Thoracic aorta (tissue), 2 donors: ENCODE measurements at regions not wholly inside any gene's neighbourhood (a gene's known extent, or its start where the extent isn't known, plus 50 kb on each side); places are given as distances from the start of the nearest gene placed in this dataset.

Source experiments
- ATAC-seq: fragments of 150-250 bp; one replicate; pipeline ENCODE4 v1.8.0; 2017; ENCODE audit warnings: low read depth; ENCODE audit not compliant: insufficient number of reproducible peaks, low FRiP score
- DNase-seq: peaks from one replicate; pipeline ENCODE4 v3.0.0-alpha.2; 2020; ENCODE audit warnings: low spot score
- H3K27ac ChIP-seq, 2 donors: fragments of 200-600 bp; sonication (generic); 1 replicate in 1 of 2; 2 replicates in 1 of 2; pipeline ENCODE4 v1.5.1; 2016; ENCODE audit warnings: mild to moderate bottlenecking in 2 of 2, moderate library complexity in 2 of 2
- H3K27me3 ChIP-seq: fragments of 200-600 bp; sonication (generic); replicated peaks from 2 replicates; pipeline ENCODE4 v1.6.0; 2016; ENCODE audit warnings: mild to moderate bottlenecking; ENCODE audit not compliant: insufficient read depth
- H3K36me3 ChIP-seq: fragments of 200-600 bp; sonication (generic); one replicate; pipeline ENCODE4 v1.5.1; 2016
- H3K4me1 ChIP-seq, 2 donors: fragments of 200-600 bp; sonication (generic); 1 replicate in 1 of 2; 2 replicates in 1 of 2; pipeline versions ENCODE4 v1.5.1 to v1.6.0; 2016; ENCODE audit warnings: low read depth in 2 of 2, mild to moderate bottlenecking in 1 of 2; ENCODE audit not compliant: control insufficient read depth in 1 of 2
- H3K4me3 ChIP-seq: fragments of 200-600 bp; sonication (generic); 2 replicates; pipeline ENCODE4 v1.5.1; 2016; ENCODE audit warnings: mild to moderate bottlenecking
- H3K9me3 ChIP-seq: fragments of 200-600 bp; sonication (generic); 2 replicates; pipeline ENCODE4 v1.5.1; 2016
- CTCF ChIP-seq: fragments of 200-600 bp; sonication (generic); IDR thresholded peaks from one replicate; pipeline ENCODE4 v1.5.1; 2019; ENCODE audit warnings: antibody characterized with exemption

GRCh38 chr6:147906361-147906760 lies 397.9 kb downstream of the SAMD5 start:
- ATAC-seq (no peak), DNase-seq (no peak)
- Histone ChIP-seq H3K27ac (no peak overlapping the region), H3K36me3 (no peaks in the 10 kb centered on the region), H3K4me1 (no peaks in the 10 kb centered on the region), H3K27me3 (no peaks in the 10 kb centered on the region), H3K9me3 (no peaks in the 10 kb centered on the region), H3K4me3 (no peak overlapping the region)
- no peak for TF ChIP-seq CTCF

- no peak overlapping the region for H3K4me3 ChIP-seq
- H3K27me3 ChIP-seq = no peaks in the 10 kb centered on the region
- TF ChIP-seq CTCF = no peak
- DNase-seq (no peak), ATAC-seq (no peak)
- no peaks in the 10 kb centered on the region for H3K4me1 ChIP-seq
- H3K9me3 ChIP-seq = no peaks in the 10 kb centered on the region
- no peak overlapping the region for H3K27ac ChIP-seq
- no peaks in the 10 kb centered on the region for H3K36me3 ChIP-seq
Observed at GRCh38 chr6:147909640-147910039, 401.1 kb downstream of the SAMD5 start.

GRCh38 chr6:147910281-147910680 lies 401.8 kb downstream of the SAMD5 start:
- Histone ChIP-seq H3K4me3 (no peak overlapping the region), H3K4me1 (no peaks in the 10 kb centered on the region), H3K27ac (no peak overlapping the region), H3K27me3 (no peaks in the 10 kb centered on the region), H3K36me3 (no peaks in the 10 kb centered on the region), H3K9me3 (no peaks in the 10 kb centered on the region)
- TF ChIP-seq CTCF = no peak
- ATAC-seq = no peak
- DNase-seq = no peak

- no peak for ATAC-seq
Observed at GRCh38 chr6:147911057-147911456, 402.6 kb downstream of the SAMD5 start.

GRCh38 chr6:147911686-147912085 lies 403.2 kb downstream of the SAMD5 start:
- H3K4me3 ChIP-seq = no peak overlapping the region
- H3K9me3 ChIP-seq = no peaks in the 10 kb centered on the region
- no peaks in the 10 kb centered on the region for H3K4me1 ChIP-seq
- DNase-seq (no peak), ATAC-seq (no peak)
- H3K27me3 ChIP-seq = no peaks in the 10 kb centered on the region
- no peak overlapping the region for H3K27ac ChIP-seq
- TF ChIP-seq CTCF = no peak
- H3K36me3 ChIP-seq = no peaks in the 10 kb centered on the region

More at GRCh38 chr6:147911057-147911456, 402.6 kb downstream of the SAMD5 start:
- Histone ChIP-seq H3K36me3 (no peaks in the 10 kb centered on the region), H3K27me3 (no peaks in the 10 kb centered on the region), H3K27ac (no peak overlapping the region), H3K9me3 (no peaks in the 10 kb centered on the region), H3K4me1 (no peaks in the 10 kb centered on the region), H3K4me3 (no peak overlapping the region)
- DNase-seq = no peak
- TF ChIP-seq CTCF = no peak
